PC-3 (cell line): ENCODE measurements at regions not wholly inside any gene's neighbourhood (a gene's known extent, or its start where the extent isn't known, plus 50 kb on each side); places are given as distances from the start of the nearest gene placed in this dataset.

Experiments
- ATAC-seq: fragments of 200-7000 bp; cut with Tn5 transposase; 2 replicates; pipeline ENCODE4 v1.9.1; 2020; ENCODE audit warnings: mild to moderate bottlenecking, moderate library complexity
- BruUV-seq: library from RNA; stranded (reverse); fragments of 400-500 nt; replicated peaks from 2 replicates; lab custom pipeline; 2021; lab: Mats Ljungman, UMichigan
- CTCF ChIA-PET: fragments of 300-600 bp; sonication (Branson Sonifier 250); formaldehyde crosslinking; loops from one replicate; lab custom pipeline; 2022; ENCODE audit warnings: antibody characterized with exemption; lab: Charles Lee
- POLR2A ChIA-PET: fragments of 300-600 bp; sonication (Branson Sonifier 250); formaldehyde crosslinking; loops from one replicate; lab custom pipeline; 2022; ENCODE audit warnings: antibody characterized with exemption; ENCODE audit not compliant: unreplicated experiment; lab: Charles Lee
- DNase-seq: peaks from one replicate; pipeline ENCODE4 v3.0.0-alpha.2; 2015
- H2AFZ ChIP-seq: fragments of 300-600 bp; sonication (generic); 2 replicates; pipeline ENCODE4 v1.6.0; 2016; ENCODE audit warnings: antibody characterized with exemption, low read length
- H3F3A ChIP-seq: fragments of 300-600 bp; sonication (generic); one replicate; pipeline ENCODE4 v1.6.0; 2017; ENCODE audit warnings: antibody characterized with exemption, low read length, control low read depth, mild to moderate bottlenecking; ENCODE audit not compliant: unreplicated experiment
- H3K27ac ChIP-seq: fragments of 300-600 bp; sonication (generic); 2 replicates; pipeline ENCODE4 v1.5.1; 2016; ENCODE audit warnings: mild to moderate bottlenecking, low read length
- H3K27me3 ChIP-seq: fragments of 300-600 bp; sonication (generic); 2 replicates; pipeline ENCODE4 v1.6.1; 2016; ENCODE audit warnings: low read length, mixed read lengths
- H3K36me3 ChIP-seq: fragments of 300-600 bp; sonication (generic); 2 replicates; pipeline ENCODE4 v1.6.1; 2016; ENCODE audit warnings: low read depth, mixed run types, low read length, mixed read lengths
- H3K4me1 ChIP-seq: fragments of 300-600 bp; sonication (generic); 2 replicates; pipeline ENCODE4 v1.5.1; 2016; ENCODE audit warnings: low read length; ENCODE audit not compliant: insufficient read depth
- H3K4me2 ChIP-seq: fragments of 300-600 bp; sonication (generic); 2 replicates; pipeline ENCODE4 v1.6.0; 2016; ENCODE audit warnings: low read length
- H3K4me3 ChIP-seq: fragments of 300-600 bp; sonication (generic); 2 replicates; pipeline ENCODE4 v1.5.1; 2016; ENCODE audit warnings: mild to moderate bottlenecking, low read length, mixed read lengths
- H3K79me2 ChIP-seq: fragments of 300-600 bp; sonication (generic); 2 replicates; pipeline ENCODE4 v1.6.1; 2017; ENCODE audit warnings: low read length, mixed read lengths
- H3K9ac ChIP-seq: fragments of 300-600 bp; sonication (generic); 2 replicates; pipeline ENCODE4 v1.6.0; 2016; ENCODE audit warnings: mild to moderate bottlenecking, low read length
- H3K9me2 ChIP-seq: fragments of 300-600 bp; sonication (generic); replicated peaks from 2 replicates; pipeline ENCODE4 v1.6.1; 2016; ENCODE audit warnings: mixed run types, low read length, mixed read lengths
- H3K9me3 ChIP-seq: fragments of 300-600 bp; sonication (generic); 2 replicates; pipeline ENCODE4 v1.6.1; 2016; ENCODE audit warnings: low read length, mixed read lengths
- H4K20me1 ChIP-seq: fragments of 300-600 bp; sonication (generic); 2 replicates; pipeline ENCODE4 v1.6.1; 2016; ENCODE audit warnings: low read length, mixed read lengths
- CTCF ChIP-seq: fragments of 300-600 bp; sonication (generic); conservative IDR thresholded peaks from 2 replicates; pipeline ENCODE4 v1.5.1; 2017; ENCODE audit warnings: antibody characterized with exemption, low read depth, mild to moderate bottlenecking, low read length
- EZH2 ChIP-seq: fragments of 300-600 bp; sonication (generic); IDR thresholded peaks from one replicate; pipeline ENCODE4 v1.6.1; 2017; ENCODE audit warnings: antibody characterized with exemption, mild to moderate bottlenecking, low read length; ENCODE audit not compliant: unreplicated experiment
- EZH2phosphoT487 ChIP-seq: fragments of 300-600 bp; sonication (generic); IDR thresholded peaks from 2 replicates; pipeline ENCODE4 v1.6.1; 2018; ENCODE audit warnings: mild to moderate bottlenecking, antibody characterized with exemption, low read length, borderline replicate concordance
- intact Hi-C: fragments of 100-400 bp; cut with micrococcal nuclease; formaldehyde crosslinking; loops from 2 replicates; pipeline ENCODE4 v1.9.0; 2023

GRCh38 chr16:85341972-85342695 is 229.9 kb upstream of the CIBAR2 start:
- POLR2A ChIA-PET: no interaction called here
- CTCF ChIA-PET: no interaction called here
- H4K20me1 ChIP-seq: no peaks in the 10 kb centered on the region

GRCh38 chr16:85344502-85345128 is 232.3 kb upstream of the CIBAR2 start:
- no peak for ATAC-seq
- BruUV-seq: no TSS peak
- H2AFZ ChIP-seq: no peak overlapping the region

More at GRCh38 chr16:85341972-85342695, 229.9 kb upstream of the CIBAR2 start:
- H3K4me1 ChIP-seq: no peaks in the 10 kb centered on the region
- BruUV-seq: no TSS peak
- ATAC-seq (no peak), DNase-seq (no peak)
- H3K79me2 ChIP-seq: no peaks in the 10 kb centered on the region
- no peaks in the 10 kb centered on the region for H3K9me2 ChIP-seq
- H3K27me3 ChIP-seq: no peaks in the 10 kb centered on the region
- TF ChIP-seq CTCF (no peak), EZH2phosphoT487 (no peak), EZH2 (no peak)
- no peak overlapping the region for H2AFZ ChIP-seq
- H3K4me3 ChIP-seq: no peak overlapping the region
- H3K4me2 ChIP-seq: no peak overlapping the region
- intact Hi-C loops: no loop called here
- no peak overlapping the region for H3K27ac ChIP-seq
- H3K36me3 ChIP-seq: no peaks in the 10 kb centered on the region
- no peaks in the 10 kb centered on the region for H3K9me3 ChIP-seq
- H3K9ac ChIP-seq: no peak overlapping the region
- no peaks in the 10 kb centered on the region for H3F3A ChIP-seq

More at GRCh38 chr16:85344502-85345128, 232.3 kb upstream of the CIBAR2 start:
- H3K27me3 ChIP-seq: no peaks in the 10 kb centered on the region
- H3K79me2 ChIP-seq: no peaks in the 10 kb centered on the region
- H4K20me1 ChIP-seq: no peaks in the 10 kb centered on the region
- H3K9me3 ChIP-seq: no peaks in the 10 kb centered on the region
- intact Hi-C loops: no loop called here
- TF ChIP-seq CTCF: no peak
- no peak for TF ChIP-seq EZH2
- TF ChIP-seq EZH2phosphoT487: no peak
- CTCF ChIA-PET: no interaction called here
- no peaks in the 10 kb centered on the region for H3K9me2 ChIP-seq
- H3K4me2 ChIP-seq: no peak overlapping the region
- no peak overlapping the region for H3K4me3 ChIP-seq
- H3K27ac ChIP-seq: no peak overlapping the region
- no peaks in the 10 kb centered on the region for H3F3A ChIP-seq
- no peaks in the 10 kb centered on the region for H3K4me1 ChIP-seq
- no peak overlapping the region for H3K9ac ChIP-seq
- POLR2A ChIA-PET: no interaction called here
- no peaks in the 10 kb centered on the region for H3K36me3 ChIP-seq
- DNase-seq: no peak
